Activated CD8-positive, alpha-beta memory T cell treated with anti-CD3 and anti-CD28 coated beads, Interleukin-2, amount 50 U/mL, for 1 hour (primary cell): ENCODE measurements at regions not wholly inside any gene's neighbourhood (a gene's known extent, or its start where the extent isn't known, plus 50 kb on each side); places are given as distances from the start of the nearest gene placed in this dataset.
"Not testable (repeated sequence)": the region's sequence is repeated elsewhere in the genome, so short reads cannot be mapped to it uniquely, and the experiment has no call there.

ENCODE experiments used
- DNase-seq: peaks from one replicate; pipeline ENCODE4 v3.0.0-alpha.2; 2020; ENCODE audit errors: extremely low read depth

- not testable (repeated sequence) for DNase-seq
Observed at GRCh38 chr2:87485455-87485854, 262.4 kb upstream of the PLGLB2 start.

DNA sequence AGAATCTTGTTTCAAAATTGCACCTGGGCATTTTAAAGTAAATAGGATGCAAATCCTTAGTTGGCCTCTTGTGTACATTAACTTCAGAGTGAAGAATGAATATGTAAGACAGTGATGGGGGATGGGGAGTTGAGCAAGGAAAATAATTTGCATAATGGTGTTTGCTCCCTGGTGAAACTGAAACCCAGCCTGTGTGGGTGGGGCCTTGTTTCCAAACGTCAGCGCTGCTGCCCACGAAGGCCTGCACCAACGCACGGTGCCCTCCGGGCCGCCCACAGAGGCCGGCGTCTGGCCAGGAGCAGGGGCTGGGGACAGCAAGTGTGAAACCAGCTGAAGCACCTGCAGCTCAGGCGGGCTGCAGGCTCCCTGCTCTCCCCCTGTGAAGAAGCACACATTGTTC, 262.0 kb upstream of the PLGLB2 start:
- DNase-seq = not testable (repeated sequence)

DNA sequence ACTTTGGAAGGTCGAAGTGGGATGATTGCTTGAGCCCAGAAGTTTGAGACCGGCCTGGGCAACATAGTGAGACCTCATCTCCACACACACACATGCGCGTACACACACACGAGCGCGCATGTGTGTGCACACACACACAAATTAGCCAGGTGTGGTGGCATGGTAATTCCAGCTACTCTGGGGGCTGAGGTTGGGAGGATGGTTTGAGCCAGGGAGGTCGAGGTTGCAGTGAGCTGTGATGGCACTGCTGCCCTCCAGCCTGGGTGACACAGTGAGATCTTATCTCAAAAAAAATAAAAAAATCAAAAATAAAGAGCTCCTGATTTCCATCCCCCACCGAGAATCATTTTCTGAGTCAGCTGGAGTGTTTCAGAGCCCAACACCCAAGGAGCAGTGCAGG, 261.5 kb upstream of the PLGLB2 start:
- not testable (repeated sequence) for DNase-seq

- not testable (repeated sequence) for DNase-seq
Observed at GRCh38 chr2:87488021-87488420, 259.9 kb upstream of the PLGLB2 start.

DNA sequence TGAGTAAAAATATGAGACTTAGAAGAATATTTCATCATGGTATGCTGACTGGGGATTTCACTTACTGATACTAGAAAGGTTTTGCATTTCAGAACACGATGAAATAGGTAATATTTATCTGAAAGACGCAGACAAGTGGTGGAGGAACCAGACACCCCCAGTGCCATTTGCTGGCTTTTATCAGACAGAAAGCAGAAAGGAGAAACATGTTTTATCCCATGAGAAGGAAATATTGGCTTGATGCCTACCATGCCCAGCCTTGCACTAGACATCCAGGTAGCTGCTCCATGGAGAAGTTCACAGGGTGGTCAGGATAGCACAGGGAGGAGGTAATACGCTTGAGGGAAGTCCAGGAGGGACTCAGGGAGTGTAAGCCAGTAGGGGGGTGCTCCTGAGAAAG, 258.9 kb upstream of the PLGLB2 start:
- not testable (repeated sequence) for DNase-seq

DNA sequence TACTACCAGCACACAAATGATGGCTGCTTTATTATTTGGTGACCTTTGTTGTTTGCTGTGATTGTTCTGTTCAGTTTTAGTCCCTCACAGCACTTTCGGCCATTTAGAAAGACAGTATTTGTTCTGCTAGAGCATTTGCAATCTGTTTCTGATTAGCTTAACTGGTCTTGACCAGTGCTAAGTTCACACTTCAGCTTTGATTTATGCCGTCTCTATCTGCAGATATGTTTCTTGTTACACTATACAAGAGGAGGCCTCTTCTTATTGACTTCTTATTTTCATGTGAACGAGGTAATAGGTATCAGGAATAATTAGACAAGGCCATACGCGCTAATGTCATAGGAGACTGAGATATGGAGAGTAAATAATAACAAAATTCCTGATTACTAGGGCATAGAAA, 253.0 kb upstream of the PLGLB2 start:
- DNase-seq = not testable (repeated sequence)

DNA sequence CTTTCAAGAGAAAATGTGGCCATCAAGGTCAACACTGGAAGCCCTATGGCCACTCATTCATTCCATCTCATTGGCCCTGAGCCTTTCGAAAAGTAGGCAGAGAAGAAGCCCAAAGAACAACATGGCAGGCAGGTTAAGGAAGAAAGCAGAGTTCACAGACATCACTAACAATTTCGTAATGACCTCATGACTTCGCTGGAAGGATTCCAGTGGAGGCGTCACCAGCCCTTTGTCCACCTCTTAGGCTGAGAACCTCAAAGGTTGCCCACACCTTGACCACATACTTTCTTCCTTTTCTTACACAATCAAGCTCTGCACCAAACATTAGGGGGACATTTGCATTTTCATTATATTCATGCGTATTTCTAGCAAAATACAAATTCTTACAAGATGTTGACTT, 252.4 kb upstream of the PLGLB2 start:
- not testable (repeated sequence) for DNase-seq

DNA sequence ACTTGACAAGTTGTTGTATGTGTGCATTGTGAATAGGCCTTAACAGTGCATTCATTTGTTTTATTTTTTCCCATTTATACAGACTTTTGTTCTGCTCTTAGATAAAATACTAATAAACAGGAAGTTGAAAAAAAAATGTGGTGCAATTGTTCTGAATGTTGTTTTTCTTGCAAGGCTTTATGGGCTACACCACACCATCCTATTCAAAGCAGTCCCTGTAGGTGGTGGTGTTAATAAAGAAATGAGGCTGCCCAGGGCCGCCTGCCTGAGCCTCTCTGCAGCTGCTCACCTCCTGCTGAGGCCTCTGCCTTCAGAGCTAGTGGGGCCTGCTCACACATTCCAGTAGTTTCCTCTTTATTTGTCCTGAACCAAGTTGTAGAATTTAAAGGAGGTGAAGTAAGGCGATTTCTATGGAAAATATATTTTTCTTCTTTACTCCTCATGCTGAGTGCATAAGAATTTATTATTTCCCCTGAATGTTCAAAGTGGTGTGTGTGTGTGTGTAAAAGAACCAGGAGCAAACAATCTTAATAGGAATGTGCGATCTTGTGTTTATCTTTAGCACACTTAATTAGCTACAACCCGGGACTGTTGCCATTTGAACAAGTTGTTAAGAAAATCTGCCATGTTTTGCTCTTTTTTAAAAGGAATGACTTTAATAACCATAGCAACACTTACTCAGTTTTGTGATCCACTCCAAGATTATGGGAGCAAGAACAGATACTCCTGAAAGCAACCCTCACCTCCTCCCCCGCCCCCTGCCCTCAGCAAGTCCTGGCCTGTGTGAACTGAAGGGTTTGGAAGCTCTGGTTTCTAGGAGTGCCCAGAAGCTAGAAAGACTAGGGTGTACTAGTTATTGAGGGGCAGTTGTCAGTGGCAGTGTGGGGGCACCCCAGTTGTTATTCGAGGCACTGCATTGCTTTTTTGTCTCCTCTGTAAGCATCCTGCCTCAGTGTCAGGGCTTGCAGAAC, 251.6 kb upstream of the PLGLB2 start:
- not testable (repeated sequence) for DNase-seq

DNA sequence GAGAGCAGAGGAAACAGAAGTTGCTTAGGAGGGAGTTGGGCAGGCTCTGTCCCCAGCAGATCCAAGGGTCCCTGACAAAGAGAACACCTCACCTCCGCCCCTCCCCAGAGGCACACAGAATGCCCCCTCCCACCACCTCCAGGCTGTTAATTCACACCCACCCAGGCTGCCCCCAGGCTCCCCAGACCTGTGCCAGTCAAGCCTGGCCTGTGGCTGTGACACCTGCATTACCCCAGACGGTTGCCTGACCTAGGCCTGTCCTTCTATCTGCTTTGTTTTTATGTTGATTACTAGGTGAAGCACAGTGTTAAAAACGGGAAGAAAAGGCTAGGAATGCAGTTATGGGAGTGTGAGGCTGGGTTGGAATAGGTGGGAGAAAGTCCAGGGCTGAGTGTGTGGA, 250.8 kb upstream of the PLGLB2 start:
- DNase-seq = not testable (repeated sequence)

GRCh38 chr2:87497700-87498099, 250.2 kb upstream of the PLGLB2 start:
- not testable (repeated sequence) for DNase-seq

DNA sequence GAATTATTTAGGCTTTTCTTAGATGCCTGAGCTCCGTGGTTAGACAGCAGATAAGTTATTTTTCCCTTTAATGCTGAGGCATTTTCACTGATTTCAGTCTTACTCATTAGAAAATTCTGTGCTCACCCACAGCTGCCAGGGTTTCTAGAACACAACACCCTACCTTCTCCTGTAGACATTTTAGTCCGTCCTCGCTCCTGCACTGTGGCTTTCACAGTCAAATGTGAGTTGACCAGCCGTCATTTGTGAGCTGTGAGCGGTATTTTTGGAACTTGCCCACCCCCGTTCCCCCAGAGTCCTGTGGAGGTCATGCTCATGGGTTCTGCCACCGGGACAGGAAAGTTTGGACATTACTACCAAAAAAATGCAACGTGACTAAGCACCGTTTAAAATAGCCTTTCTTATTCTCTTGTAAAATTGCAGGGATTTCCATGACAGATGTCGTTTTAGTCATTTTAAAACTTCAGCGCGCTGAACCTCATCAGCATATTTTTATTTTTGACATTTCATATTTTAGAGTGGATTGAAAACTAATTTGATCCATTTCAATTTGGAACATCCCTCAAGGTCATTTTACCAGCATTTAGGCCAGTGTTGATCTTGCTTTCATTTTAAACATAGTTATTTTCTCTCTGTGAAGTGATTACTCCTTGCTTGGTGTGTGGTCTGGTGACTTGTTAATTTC, 249.6 kb upstream of the PLGLB2 start:
- not testable (repeated sequence) for DNase-seq

- not testable (repeated sequence) for DNase-seq
Observed at GRCh38 chr2:87498854-87499238, 249.0 kb upstream of the PLGLB2 start.

GRCh38 chr2:87499860-87500259, 248.0 kb upstream of the PLGLB2 start:
- not testable (repeated sequence) for DNase-seq

DNA sequence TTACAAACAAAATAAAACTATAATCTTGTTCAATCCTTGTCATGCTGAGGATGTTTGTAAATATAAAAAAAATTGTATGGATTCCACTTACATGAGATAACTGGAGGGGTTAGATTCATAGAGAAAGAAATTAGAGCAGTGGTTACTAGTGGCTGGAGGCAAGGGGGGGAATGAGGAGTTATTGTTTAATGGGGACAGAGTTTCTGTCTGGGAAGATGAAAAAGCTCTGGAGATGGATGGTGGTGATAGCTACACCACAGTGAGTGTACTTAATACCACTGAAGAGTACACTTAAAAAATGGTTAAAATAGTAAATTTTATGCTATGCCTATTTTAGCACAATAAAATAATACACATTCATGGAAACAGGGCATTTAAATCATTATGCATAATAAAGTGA, 247.5 kb upstream of the PLGLB2 start:
- not testable (repeated sequence) for DNase-seq

GRCh38 chr2:87500951-87501350, 246.9 kb upstream of the PLGLB2 start:
- not testable (repeated sequence) for DNase-seq

DNA sequence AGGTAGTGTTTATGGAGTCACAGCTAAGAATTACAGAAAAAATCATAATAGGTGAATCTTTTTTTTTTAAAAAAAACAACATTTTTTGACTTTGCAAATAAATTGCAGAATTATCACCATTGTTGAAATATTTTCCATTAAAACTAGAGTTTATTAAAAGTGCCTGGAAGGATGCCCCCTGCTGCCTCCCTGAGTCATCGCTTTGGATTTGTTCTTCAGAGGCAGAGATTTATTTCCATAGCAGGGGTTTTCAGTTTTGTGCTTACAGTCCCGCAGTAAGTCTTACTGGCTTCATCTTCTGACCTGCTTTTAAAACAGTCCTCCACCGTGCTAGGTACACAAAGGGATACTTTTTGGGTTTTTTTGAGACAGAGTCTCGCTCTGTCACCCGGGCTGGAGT, 244.9 kb upstream of the PLGLB2 start:
- DNase-seq = not testable (repeated sequence)

- not testable (repeated sequence) for DNase-seq
Observed at GRCh38 chr2:87505239-87505638, 242.6 kb upstream of the PLGLB2 start.

GRCh38 chr2:87505909-87506308, 242.0 kb upstream of the PLGLB2 start:
- DNase-seq = not testable (repeated sequence)

DNA sequence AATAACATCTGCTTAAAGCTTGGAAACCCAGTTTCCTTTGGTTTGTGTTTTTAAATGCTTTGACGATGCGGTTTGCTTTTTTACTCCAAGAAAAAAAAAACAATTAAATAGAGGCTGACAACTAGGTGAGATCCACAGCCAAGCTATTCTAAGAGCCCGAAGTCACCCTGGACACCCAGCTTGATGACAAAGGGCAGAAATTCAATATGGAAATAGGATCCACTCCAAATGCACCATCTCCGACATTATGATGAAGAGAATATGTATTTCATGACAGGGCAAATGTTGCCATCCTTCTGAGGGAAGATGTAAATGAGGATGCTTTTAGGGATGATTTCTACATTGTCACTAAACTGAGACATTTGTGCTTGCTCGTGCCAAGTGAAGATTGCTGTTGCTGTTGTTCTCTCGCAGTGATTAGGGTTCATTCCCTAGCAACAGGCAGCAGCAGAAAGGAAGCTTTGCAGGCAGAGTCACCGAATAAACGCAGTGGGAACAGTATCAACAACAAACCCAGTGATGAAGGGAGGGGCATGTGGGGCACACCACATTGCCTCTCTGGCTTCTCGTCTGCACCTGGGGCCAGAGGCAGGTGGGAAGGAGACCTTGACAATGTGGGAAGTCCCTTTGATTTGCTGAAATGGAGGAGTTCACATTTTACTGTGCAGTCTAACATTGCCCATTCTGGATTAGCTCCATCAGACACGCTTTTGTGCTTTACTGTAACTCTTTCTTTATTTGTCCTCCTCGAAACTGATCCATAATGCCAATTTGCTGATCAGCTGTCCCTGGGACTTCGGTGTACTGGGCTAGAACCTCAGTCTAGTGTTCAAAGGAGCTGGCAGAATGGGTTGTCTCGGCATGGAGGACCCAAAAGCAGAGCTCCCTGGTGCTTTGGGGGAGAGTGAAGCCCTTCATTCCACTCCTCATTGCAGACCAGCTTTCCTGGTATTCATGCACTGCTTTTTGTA, 240.2 kb upstream of the PLGLB2 start:
- not testable (repeated sequence) for DNase-seq

DNA sequence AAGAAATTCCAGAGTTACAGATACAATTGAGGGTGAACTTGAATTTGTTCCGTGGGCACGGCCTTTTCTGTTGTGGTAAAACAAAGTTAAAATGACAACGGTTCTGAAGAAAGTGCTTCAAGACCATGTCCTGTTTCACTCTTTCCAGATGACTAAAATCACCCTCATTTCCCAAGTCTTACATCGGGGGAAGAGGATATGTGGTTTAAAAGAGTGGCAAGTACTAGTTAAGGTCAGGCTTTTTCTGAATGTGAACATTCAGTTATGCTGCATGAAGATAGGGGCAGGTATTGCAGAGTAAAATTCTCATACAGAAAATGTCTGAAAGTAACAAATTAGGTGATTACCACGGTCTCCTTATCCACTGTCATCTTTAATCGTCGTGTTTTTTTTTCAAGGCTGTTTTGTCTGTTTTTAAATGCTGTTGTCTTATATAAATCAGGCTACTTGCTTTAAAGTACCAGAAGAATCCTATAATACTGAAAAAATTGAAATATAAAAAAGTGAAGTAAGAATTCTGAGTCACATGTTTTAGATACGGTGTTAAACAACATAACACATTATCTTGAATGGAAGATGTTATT, 236.6 kb upstream of the PLGLB2 start:
- DNase-seq = not testable (repeated sequence)

GRCh38 chr2:87512864-87513530, 234.9 kb upstream of the PLGLB2 start:
- not testable (repeated sequence) for DNase-seq
